ENCODE measurements at regions not wholly inside any gene's neighbourhood (a gene's known extent, or its start where the extent isn't known, plus 50 kb on each side); places are given as distances from the start of the nearest gene placed in this dataset.
"Not testable (repeated sequence)": the region's sequence is repeated elsewhere in the genome, so short reads cannot be mapped to it uniquely, and the experiment has no call there.

DNA sequence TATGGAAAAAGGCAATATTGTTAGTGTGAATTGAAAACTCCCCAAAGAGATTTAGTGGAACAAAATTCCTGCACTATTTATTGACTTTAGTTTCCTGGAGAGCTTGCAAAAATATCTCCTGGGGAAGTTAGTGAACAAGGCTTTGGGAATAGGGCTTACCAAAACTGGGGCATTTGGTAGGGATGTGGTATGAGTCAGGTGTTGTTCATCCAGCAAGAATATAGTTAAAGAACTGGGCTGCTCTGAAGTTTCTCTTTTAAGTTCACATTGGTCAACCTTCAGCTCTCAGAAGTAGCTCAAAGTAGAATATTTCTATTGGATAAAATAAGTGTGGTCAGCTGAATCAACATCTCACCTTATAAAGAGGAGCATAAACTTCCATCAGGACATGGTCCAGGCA, 185.0 kb downstream of the CPE start:
- peaks cover 0 to 5% (median 0%) of the 10 kb centered on the region in 4 donors for H3K4me1 ChIP-seq
- H3K27ac ChIP-seq (replicated peaks in 1 of 4) = no peak overlapping the region
- no peaks in the 10 kb centered on the region for H3K27me3 ChIP-seq
- no peaks in the 10 kb centered on the region for H3K36me3 ChIP-seq
- H3K9me3 ChIP-seq = peaks cover 0 to 13% (median 3%) of the 10 kb centered on the region in 4 donors
- no peak overlapping the region for H3K4me3 ChIP-seq
- DNase-seq (ENCODE audit: extremely low spot score) = no peak
- intact Hi-C loops (cut with DNase I) = no loop called here
- no peak for TF ChIP-seq POLR2AphosphoS5 (IDR thresholded peaks at IDR 0.05)
- no peak for TF ChIP-seq POLR2A (IDR thresholded peaks at IDR 0.05; ENCODE audit: low read depth)
- TF ChIP-seq EP300 (IDR thresholded peaks at IDR 0.05) = no peak
- TF ChIP-seq, protein P1, sequence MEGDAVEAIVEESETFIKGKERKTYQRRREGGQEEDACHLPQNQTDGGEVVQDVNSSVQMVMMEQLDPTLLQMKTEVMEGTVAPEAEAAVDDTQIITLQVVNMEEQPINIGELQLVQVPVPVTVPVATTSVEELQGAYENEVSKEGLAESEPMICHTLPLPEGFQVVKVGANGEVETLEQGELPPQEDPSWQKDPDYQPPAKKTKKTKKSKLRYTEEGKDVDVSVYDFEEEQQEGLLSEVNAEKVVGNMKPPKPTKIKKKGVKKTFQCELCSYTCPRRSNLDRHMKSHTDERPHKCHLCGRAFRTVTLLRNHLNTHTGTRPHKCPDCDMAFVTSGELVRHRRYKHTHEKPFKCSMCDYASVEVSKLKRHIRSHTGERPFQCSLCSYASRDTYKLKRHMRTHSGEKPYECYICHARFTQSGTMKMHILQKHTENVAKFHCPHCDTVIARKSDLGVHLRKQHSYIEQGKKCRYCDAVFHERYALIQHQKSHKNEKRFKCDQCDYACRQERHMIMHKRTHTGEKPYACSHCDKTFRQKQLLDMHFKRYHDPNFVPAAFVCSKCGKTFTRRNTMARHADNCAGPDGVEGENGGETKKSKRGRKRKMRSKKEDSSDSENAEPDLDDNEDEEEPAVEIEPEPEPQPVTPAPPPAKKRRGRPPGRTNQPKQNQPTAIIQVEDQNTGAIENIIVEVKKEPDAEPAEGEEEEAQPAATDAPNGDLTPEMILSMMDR (IDR thresholded peaks at IDR 0.05) = no peak

DNA sequence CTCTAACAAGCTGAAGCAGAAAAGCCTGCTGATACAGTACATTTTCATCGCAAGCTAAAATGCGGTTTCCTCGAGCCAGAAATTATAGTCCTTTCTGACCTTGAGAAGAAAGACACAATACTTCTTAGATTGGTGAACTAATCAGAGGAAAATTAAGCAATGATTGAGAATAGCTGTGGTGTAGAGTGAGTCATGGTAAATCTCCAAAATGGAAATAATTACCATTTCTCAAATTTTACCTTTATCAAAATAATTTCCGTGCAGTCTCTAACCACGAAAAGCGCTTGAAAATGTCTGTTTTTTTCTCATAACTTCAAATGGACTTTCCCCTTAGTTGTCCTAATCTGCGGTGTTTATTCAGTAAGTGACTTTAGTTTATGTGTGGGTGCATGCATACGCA, 190.2 kb downstream of the CPE start:
- no peak overlapping the region for H3K27ac ChIP-seq (replicated peaks in 1 of 4)
- TF ChIP-seq POLR2A (IDR thresholded peaks at IDR 0.05; ENCODE audit: low read depth) (no peak), EP300 (IDR thresholded peaks at IDR 0.05) (no peak), POLR2AphosphoS5 (IDR thresholded peaks at IDR 0.05) (no peak)
- TF ChIP-seq, protein P1 (IDR thresholded peaks at IDR 0.05) = no peak
- WGBS = 86% methylated on average over 8 of the region's 8 CpGs
- no peaks in the 10 kb centered on the region for H3K36me3 ChIP-seq
- H3K4me1 ChIP-seq = no peaks in the 10 kb centered on the region
- no peak overlapping the region for H3K4me3 ChIP-seq
- no peak for DNase-seq (ENCODE audit: extremely low spot score)
- H3K27me3 ChIP-seq = no peaks in the 10 kb centered on the region
- intact Hi-C loops (cut with DNase I) = no loop called here
- H3K9me3 ChIP-seq = no peaks in the 10 kb centered on the region

DNA sequence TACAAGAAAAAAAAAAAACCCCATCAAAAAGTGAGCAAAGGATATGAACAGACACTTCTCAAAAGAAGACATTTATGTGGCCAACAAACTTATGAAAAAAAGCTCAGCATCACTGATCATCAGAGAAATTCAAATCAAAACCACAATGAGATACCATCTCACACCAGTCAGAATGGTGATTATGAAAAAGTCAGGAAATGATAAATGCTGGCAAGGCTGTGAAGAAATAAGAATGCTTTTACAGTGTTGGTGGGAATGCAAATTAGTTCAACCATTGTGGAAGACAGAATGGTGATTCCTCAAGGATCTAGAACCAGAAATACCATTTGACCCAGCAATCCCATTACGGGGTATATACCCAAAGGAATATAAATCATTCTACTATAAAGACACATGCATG, 192.7 kb downstream of the CPE start:
- not testable (repeated sequence) for H3K4me1 ChIP-seq

DNA sequence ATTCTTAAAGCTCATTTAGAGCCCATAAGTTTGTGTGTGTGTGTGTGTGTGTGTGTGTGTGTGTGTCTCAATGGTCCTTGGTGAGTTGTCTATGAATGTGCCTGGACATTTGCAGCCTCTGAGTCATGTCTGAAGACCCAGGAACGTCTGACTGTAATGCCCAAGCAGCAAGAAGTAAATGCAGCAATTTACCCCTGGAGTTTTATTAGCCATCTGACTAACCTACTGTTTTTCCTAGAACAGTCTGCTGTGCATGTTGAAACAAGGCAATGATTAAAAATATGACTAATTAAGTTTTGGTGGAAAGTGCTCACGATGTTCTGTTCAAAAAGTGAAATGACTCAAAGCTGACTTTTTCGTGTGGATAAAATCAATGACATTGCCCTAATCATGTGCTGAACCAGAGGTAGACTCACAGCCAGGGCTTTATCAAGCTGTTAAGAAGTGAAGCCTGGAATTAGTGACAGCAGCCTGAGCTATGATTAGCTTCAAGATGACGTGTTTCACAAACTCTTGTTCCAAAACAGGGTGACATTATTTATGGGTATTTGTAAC, 201.6 kb downstream of the CPE start:
- H3K27ac ChIP-seq (replicated peaks in 1 of 4) = no peak overlapping the region
- intact Hi-C loops (cut with DNase I) = no loop called here
- H3K4me1 ChIP-seq = peaks cover 0 to 8% (median 1%) of the 10 kb centered on the region in 4 donors
- 34% methylated on average over 4 of the region's 4 CpGs for WGBS
- TF ChIP-seq POLR2AphosphoS5 (IDR thresholded peaks at IDR 0.05) = no peak
- TF ChIP-seq EP300 (IDR thresholded peaks at IDR 0.05) = no peak
- no peak for TF ChIP-seq POLR2A (IDR thresholded peaks at IDR 0.05; ENCODE audit: low read depth)
- TF ChIP-seq, protein P1 (IDR thresholded peaks at IDR 0.05) = no peak
- DNase-seq (ENCODE audit: extremely low spot score) = no peak
- no peaks in the 10 kb centered on the region for H3K36me3 ChIP-seq
- no peaks in the 10 kb centered on the region for H3K27me3 ChIP-seq
- no peak overlapping the region for H3K4me3 ChIP-seq
- H3K9me3 ChIP-seq = no peaks in the 10 kb centered on the region

More for the DNA sequence above, 192.7 kb downstream of the CPE start:
- H3K27ac ChIP-seq (replicated peaks in 1 of 4); DNase-seq (ENCODE audit: extremely low spot score); H3K9me3 ChIP-seq; intact Hi-C loops (cut with DNase I); H3K4me3 ChIP-seq; H3K36me3 ChIP-seq; H3K27me3 ChIP-seq: not testable (repeated sequence)
- WGBS = 50% methylated on average over 1 of the region's 1 CpG

DNA sequence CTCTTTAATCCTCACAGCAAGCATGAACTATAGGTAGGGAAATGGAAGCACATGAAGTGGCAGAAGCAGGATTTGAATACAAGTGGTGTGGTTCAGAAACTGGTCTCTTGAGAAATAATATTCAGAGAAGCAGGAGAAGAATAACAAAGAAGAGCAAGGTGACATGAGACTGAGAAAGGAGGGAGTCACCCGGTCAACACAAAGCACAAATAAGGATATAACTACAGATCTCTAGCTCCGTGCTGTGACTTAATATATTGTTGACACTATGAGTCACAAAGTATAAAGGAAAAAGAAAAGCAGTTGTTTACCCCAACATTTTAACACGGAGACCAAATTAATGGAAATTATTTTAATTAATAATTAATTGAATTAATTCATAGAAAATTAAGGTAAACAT, 204.5 kb downstream of the CPE start:
- intact Hi-C loops (cut with DNase I) = no loop called here
- H3K4me1 ChIP-seq = peaks cover 0 to 8% (median 1%) of the 10 kb centered on the region in 4 donors
- H3K36me3 ChIP-seq = no peaks in the 10 kb centered on the region
- 95% methylated on average over 3 of the region's 3 CpGs for WGBS
- TF ChIP-seq POLR2AphosphoS5 (IDR thresholded peaks at IDR 0.05) (no peak), POLR2A (IDR thresholded peaks at IDR 0.05; ENCODE audit: low read depth) (no peak), EP300 (IDR thresholded peaks at IDR 0.05) (no peak)
- TF ChIP-seq, protein P1 (IDR thresholded peaks at IDR 0.05) = no peak
- no peak overlapping the region for H3K27ac ChIP-seq (replicated peaks in 1 of 4)
- H3K9me3 ChIP-seq = peaks cover 0 to 6% (median 3%) of the 10 kb centered on the region in 4 donors
- H3K27me3 ChIP-seq = no peaks in the 10 kb centered on the region
- H3K4me3 ChIP-seq = no peak overlapping the region
- no peak for DNase-seq (ENCODE audit: extremely low spot score)
